ENCODE measurements at regions not wholly inside any gene's neighbourhood (a gene's known extent, or its start where the extent isn't known, plus 50 kb on each side); places are given as distances from the start of the nearest gene placed in this dataset.

GRCh38 chr5:44868541-44868940, 59.8 kb downstream of the MRPS30 start:
- no peak for TF ChIP-seq CTCF (IDR thresholded peaks at IDR 0.05; ENCODE audit: low read length, missing control alignments)
- no peak overlapping the region for H3K4me3 ChIP-seq (replicated peaks; ENCODE audit: low read depth, low read length)
- DNase-seq (ENCODE audit: low read depth), result no peak

GRCh38 chr5:44869928-44870327, 61.2 kb downstream of the MRPS30 start:
- no peak for TF ChIP-seq CTCF (IDR thresholded peaks at IDR 0.05; ENCODE audit: low read length, missing control alignments)
- no peak overlapping the region for H3K4me3 ChIP-seq (replicated peaks; ENCODE audit: low read depth, low read length)
- no peak for DNase-seq (ENCODE audit: low read depth)

GRCh38 chr5:44870430-44870829, 61.7 kb downstream of the MRPS30 start:
- no peak for TF ChIP-seq CTCF (IDR thresholded peaks at IDR 0.05; ENCODE audit: low read length, missing control alignments)
- DNase-seq (ENCODE audit: low read depth), result no peak
- H3K4me3 ChIP-seq (replicated peaks; ENCODE audit: low read depth, low read length), result no peak overlapping the region

DNA sequence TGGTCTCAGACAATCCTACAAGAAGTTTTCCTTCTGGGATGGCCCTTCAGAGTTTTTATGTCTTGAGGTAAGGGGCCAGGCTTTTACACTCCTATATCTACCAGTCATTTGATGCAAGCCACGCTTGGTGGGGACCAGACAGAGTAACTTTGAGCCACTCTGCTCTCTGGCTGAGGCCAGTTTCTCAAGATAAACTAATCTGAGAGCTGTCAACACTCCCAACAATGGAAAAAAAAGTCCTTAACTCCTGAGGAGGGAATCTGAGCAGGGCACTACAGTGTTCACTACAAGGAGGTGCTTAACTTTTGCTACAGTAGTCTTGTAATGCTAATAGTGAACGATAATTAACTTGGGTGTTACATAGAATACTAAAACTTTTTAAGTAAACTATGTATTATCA, 62.7 kb downstream of the MRPS30 start:
- no peak for DNase-seq (ENCODE audit: low read depth)
- no peak for TF ChIP-seq CTCF (IDR thresholded peaks at IDR 0.05; ENCODE audit: low read length, missing control alignments)
- H3K4me3 ChIP-seq (replicated peaks; ENCODE audit: low read depth, low read length), result no peak overlapping the region

GRCh38 chr5:44875661-44876605, 67.2 kb downstream of the MRPS30 start:
- no peak for DNase-seq (ENCODE audit: low read depth)
- H3K4me3 ChIP-seq (replicated peaks; ENCODE audit: low read depth, low read length), result no peak overlapping the region
- TF ChIP-seq CTCF (IDR thresholded peaks at IDR 0.05; ENCODE audit: low read length, missing control alignments), result no peak

DNA sequence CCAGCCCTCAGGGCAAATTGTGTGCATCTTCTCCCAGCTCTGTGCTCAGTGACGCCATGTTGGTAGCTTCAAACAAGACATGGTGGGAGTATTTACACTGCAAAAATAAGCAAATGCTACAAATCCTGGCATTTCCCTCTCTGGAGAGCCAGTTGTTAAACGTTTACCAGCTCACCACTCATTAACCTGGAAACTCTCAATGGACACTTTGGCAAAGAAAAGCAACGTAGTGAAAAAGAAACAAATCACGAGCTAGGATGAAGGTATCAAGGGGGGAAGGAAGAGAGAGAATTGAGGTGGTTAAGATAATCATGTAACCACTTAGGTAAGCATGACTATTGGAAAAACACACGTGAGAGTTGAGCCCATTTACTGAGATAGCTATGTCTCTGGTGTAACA, 72.5 kb downstream of the MRPS30 start:
- TF ChIP-seq CTCF (IDR thresholded peaks at IDR 0.05; ENCODE audit: low read length, missing control alignments), result no peak
- H3K4me3 ChIP-seq (replicated peaks; ENCODE audit: low read depth, low read length), result no peak overlapping the region
- no peak for DNase-seq (ENCODE audit: low read depth)

- H3K4me3 ChIP-seq (replicated peaks; ENCODE audit: low read depth, low read length), result no peak overlapping the region
- no peak for DNase-seq (ENCODE audit: low read depth)
- TF ChIP-seq CTCF (IDR thresholded peaks at IDR 0.05; ENCODE audit: low read length, missing control alignments), result no peak
Observed at GRCh38 chr5:44884036-44884435, 75.3 kb downstream of the MRPS30 start.

Measured in fibroblast of pulmonary artery (primary cell).